G401 (cell line): ENCODE measurements at regions not wholly inside any gene's neighbourhood (a gene's known extent, or its start where the extent isn't known, plus 50 kb on each side); places are given as distances from the start of the nearest gene placed in this dataset.
"Not testable (repeated sequence)": the region's sequence is repeated elsewhere in the genome, so short reads cannot be mapped to it uniquely, and the experiment has no call there.

Experiments
- DNase-seq: peaks from one replicate; pipeline ENCODE4 v3.0.0-alpha.2; 2015; ENCODE audit warnings: low spot score
- in situ Hi-C: cut with HindIII; loops from 2 replicates; pipeline ENCODE4 v1.10.0; 2016; ENCODE audit warnings: low sequenced_read_pairs, mixed read lengths

GRCh38 chr18:78240627-78241252, 738.9 kb upstream of the SALL3 start:
- DNase-seq = no peak
- in situ Hi-C loops = no loop called here

- DNase-seq = no peak
- in situ Hi-C loops = no loop called here
These were observed 737.9 kb upstream of the SALL3 start for GRCh38 chr18:78241535-78242253.

- in situ Hi-C loops = no loop called here
- DNase-seq = no peak
These were observed 737.4 kb upstream of the SALL3 start for GRCh38 chr18:78242254-78242643.

- in situ Hi-C loops = no loop called here
These were observed 736.8 kb upstream of the SALL3 start for GRCh38 chr18:78242806-78243205.

GRCh38 chr18:78244779-78245178, 734.8 kb upstream of the SALL3 start:
- DNase-seq = no peak
- in situ Hi-C loops = no loop called here

More at GRCh38 chr18:78242806-78243205, 736.8 kb upstream of the SALL3 start:
- no peak for DNase-seq

GRCh38 chr18:78245451-78245850, 734.2 kb upstream of the SALL3 start:
- DNase-seq = no peak
- in situ Hi-C loops = no loop called here

- no peak for DNase-seq
- in situ Hi-C loops = no loop called here
These were observed 733.6 kb upstream of the SALL3 start for GRCh38 chr18:78246050-78246449.

- DNase-seq = no peak
- in situ Hi-C loops = no loop called here
These were observed 733.0 kb upstream of the SALL3 start for GRCh38 chr18:78246588-78246987.

GRCh38 chr18:78247615-78248289, 731.9 kb upstream of the SALL3 start:
- DNase-seq = no peak
- in situ Hi-C loops = no loop called here

GRCh38 chr18:78255013-78255412, 724.6 kb upstream of the SALL3 start:
- DNase-seq = no peak
- in situ Hi-C loops = no loop called here

GRCh38 chr18:78268226-78268988, 711.2 kb upstream of the SALL3 start:
- in situ Hi-C loops = no loop called here
- no peak for DNase-seq

GRCh38 chr18:78271790-78272189, 707.8 kb upstream of the SALL3 start:
- DNase-seq = no peak
- in situ Hi-C loops = no loop called here

GRCh38 chr18:78273876-78274275, 705.7 kb upstream of the SALL3 start:
- in situ Hi-C loops = no loop called here
- no peak for DNase-seq

- DNase-seq, in situ Hi-C loops: not testable (repeated sequence)
These were observed 696.2 kb upstream of the SALL3 start for GRCh38 chr18:78283425-78283824.

- in situ Hi-C loops = no loop called here
- no peak for DNase-seq
These were observed 686.8 kb upstream of the SALL3 start for GRCh38 chr18:78292618-78293380.

GRCh38 chr18:78293540-78293939, 686.1 kb upstream of the SALL3 start:
- in situ Hi-C loops = no loop called here
- no peak for DNase-seq

- in situ Hi-C loops = no loop called here
- DNase-seq = no peak
These were observed 685.6 kb upstream of the SALL3 start for GRCh38 chr18:78293940-78294541.

GRCh38 chr18:78295262-78295661, 684.4 kb upstream of the SALL3 start:
- in situ Hi-C loops = no loop called here
- DNase-seq = no peak

- no peak for DNase-seq
- in situ Hi-C loops = no loop called here
These were observed 683.5 kb upstream of the SALL3 start for GRCh38 chr18:78296166-78296565.
